Upper lobe of right lung (tissue), 1 donor: ENCODE measurements at regions not wholly inside any gene's neighbourhood (a gene's known extent, or its start where the extent isn't known, plus 50 kb on each side); places are given as distances from the start of the nearest gene placed in this dataset.

Experiments used
- ATAC-seq: fragments of 200-7000 bp; cut with Tn5 transposase; one replicate; pipeline ENCODE4 v1.9.1; 2020; ENCODE audit warnings: mild to moderate bottlenecking, moderate library complexity
- DNase-seq: peaks from one replicate; pipeline ENCODE4 v3.0.0-alpha.2; 2020
- H3K27ac ChIP-seq: fragments of 200-600 bp; one replicate; pipeline ENCODE4 v1.8.0; 2022
- H3K27me3 ChIP-seq: fragments of 200-600 bp; one replicate; pipeline ENCODE4 v1.8.0; 2022; ENCODE audit warnings: mild to moderate bottlenecking
- H3K36me3 ChIP-seq: fragments of 200-600 bp; one replicate; pipeline ENCODE4 v1.8.0; 2022
- H3K4me1 ChIP-seq: fragments of 200-600 bp; one replicate; pipeline ENCODE4 v1.8.0; 2022
- H3K4me3 ChIP-seq: fragments of 200-600 bp; one replicate; pipeline ENCODE4 v1.8.0; 2022; ENCODE audit warnings: mild to moderate bottlenecking
- H3K9me3 ChIP-seq: fragments of 200-600 bp; one replicate; pipeline ENCODE4 v1.8.0; 2022
- intact Hi-C: fragments of 100-400 bp; cut with DNase I; formaldehyde crosslinking; loops from one replicate; pipeline ENCODE4 v1.11.0; 2022
- TF ChIP-seq, protein P1 (sequence below): fragments of 200-600 bp; IDR thresholded peaks from one replicate; pipeline ENCODE4 v1.8.0; 2022; ENCODE audit warnings: antibody characterized with exemption
- donor health status: DM: no; HTN: yes; CAD: no; lungs with severe emphysema.

DNA sequence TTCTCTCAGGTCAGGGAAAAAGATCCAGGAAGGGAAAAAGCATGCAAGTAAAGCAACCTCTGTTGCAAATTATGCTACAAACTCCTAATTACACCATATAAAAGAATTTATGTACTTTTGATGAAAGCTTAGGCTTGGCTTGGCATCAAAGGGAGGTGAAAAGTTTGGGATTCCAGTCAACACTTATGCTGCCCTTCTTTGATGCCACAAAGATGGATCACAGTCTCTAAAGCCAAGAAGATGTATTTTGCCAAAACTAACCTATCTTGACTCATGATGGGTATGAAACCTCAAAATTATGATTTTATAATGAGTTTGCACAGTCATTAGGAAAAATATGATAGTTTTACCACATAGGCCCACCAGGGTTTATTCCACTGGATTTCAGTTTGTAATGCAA is 101.0 kb upstream of the CCDC80 start:
- H3K27ac ChIP-seq = no peak overlapping the region
- DNase-seq = no peak
- intact Hi-C loops = no loop called here
- no peak overlapping the region for H3K4me3 ChIP-seq
- H3K27me3 ChIP-seq = no peaks in the 10 kb centered on the region
- TF ChIP-seq, protein P1, sequence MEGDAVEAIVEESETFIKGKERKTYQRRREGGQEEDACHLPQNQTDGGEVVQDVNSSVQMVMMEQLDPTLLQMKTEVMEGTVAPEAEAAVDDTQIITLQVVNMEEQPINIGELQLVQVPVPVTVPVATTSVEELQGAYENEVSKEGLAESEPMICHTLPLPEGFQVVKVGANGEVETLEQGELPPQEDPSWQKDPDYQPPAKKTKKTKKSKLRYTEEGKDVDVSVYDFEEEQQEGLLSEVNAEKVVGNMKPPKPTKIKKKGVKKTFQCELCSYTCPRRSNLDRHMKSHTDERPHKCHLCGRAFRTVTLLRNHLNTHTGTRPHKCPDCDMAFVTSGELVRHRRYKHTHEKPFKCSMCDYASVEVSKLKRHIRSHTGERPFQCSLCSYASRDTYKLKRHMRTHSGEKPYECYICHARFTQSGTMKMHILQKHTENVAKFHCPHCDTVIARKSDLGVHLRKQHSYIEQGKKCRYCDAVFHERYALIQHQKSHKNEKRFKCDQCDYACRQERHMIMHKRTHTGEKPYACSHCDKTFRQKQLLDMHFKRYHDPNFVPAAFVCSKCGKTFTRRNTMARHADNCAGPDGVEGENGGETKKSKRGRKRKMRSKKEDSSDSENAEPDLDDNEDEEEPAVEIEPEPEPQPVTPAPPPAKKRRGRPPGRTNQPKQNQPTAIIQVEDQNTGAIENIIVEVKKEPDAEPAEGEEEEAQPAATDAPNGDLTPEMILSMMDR = no peak
- no peak for ATAC-seq
- H3K36me3 ChIP-seq = no peaks in the 10 kb centered on the region
- no peaks in the 10 kb centered on the region for H3K4me1 ChIP-seq
- H3K9me3 ChIP-seq = no peaks in the 10 kb centered on the region

- no peak for DNase-seq
- no peak for ATAC-seq
- intact Hi-C loops = no loop called here
- no peaks in the 10 kb centered on the region for H3K9me3 ChIP-seq
- H3K27me3 ChIP-seq = no peaks in the 10 kb centered on the region
- no peaks in the 10 kb centered on the region for H3K36me3 ChIP-seq
- H3K4me1 ChIP-seq = no peaks in the 10 kb centered on the region
- TF ChIP-seq, protein P1 = no peak
- H3K27ac ChIP-seq = no peak overlapping the region
- no peak overlapping the region for H3K4me3 ChIP-seq
Observed at GRCh38 chr3:112740835-112741234, 99.9 kb upstream of the CCDC80 start.

- TF ChIP-seq, protein P1 = no peak
- Histone ChIP-seq H3K27me3 (no peaks in the 10 kb centered on the region), H3K4me3 (no peak overlapping the region), H3K9me3 (no peaks in the 10 kb centered on the region), H3K4me1 (no peaks in the 10 kb centered on the region), H3K27ac (no peak overlapping the region), H3K36me3 (no peaks in the 10 kb centered on the region)
- DNase-seq (no peak), ATAC-seq (no peak)
- intact Hi-C loops = no loop called here
Observed at GRCh38 chr3:112739252-112739965, 98.5 kb upstream of the CCDC80 start.

GRCh38 chr3:112738366-112738765 is 97.4 kb upstream of the CCDC80 start:
- Histone ChIP-seq H3K36me3 (no peaks in the 10 kb centered on the region), H3K27ac (no peak overlapping the region), H3K4me1 (no peaks in the 10 kb centered on the region), H3K27me3 (no peaks in the 10 kb centered on the region), H3K9me3 (no peaks in the 10 kb centered on the region), H3K4me3 (no peak overlapping the region)
- ATAC-seq = no peak
- no peak for DNase-seq
- TF ChIP-seq, protein P1 = no peak
- intact Hi-C loops = no loop called here

DNA sequence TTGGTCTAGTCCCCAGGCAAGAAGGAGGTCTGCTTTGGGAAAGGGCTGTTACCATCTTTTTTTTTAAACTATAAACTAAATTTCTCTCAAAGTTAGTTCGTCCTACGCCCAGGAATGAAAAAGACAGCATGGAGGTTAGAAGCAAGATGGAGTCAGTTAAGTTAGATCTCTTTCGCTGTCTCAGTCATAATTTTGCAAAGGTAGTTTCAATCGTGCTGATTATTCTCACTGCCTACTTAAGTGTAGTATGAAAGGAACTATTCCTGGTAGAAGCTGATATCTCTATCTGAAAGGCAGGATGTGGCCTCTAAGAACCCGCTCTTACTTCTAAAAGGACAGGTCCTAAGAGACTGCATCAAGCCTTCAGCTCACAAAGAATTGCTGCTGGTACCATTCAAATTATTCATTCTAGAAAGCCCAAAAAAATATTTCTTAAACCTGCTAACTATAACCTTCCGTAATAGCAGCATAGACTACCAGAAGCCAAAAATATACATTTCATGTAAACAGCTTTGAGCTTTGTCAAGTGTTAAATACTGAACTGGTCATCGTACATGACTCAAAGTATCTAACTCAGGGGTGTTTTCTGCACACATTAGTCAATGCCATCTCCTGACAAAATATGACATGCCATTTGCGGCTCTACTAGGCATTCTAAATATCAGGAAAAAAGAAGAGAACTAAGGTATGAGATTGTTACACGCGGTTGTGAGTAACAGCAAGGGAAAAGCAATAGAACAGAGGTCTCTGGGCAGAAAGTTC is 96.0 kb upstream of the CCDC80 start:
- DNase-seq (no peak), ATAC-seq (no peak)
- Histone ChIP-seq H3K36me3 (no peaks in the 10 kb centered on the region), H3K27ac (no peak overlapping the region), H3K4me1 (no peaks in the 10 kb centered on the region), H3K27me3 (no peaks in the 10 kb centered on the region), H3K4me3 (no peak overlapping the region), H3K9me3 (no peaks in the 10 kb centered on the region)
- TF ChIP-seq, protein P1 = no peak
- intact Hi-C loops = no loop called here
